ENCODE measurements at regions not wholly inside any gene's neighbourhood (a gene's known extent, or its start where the extent isn't known, plus 50 kb on each side); places are given as distances from the start of the nearest gene placed in this dataset.

- TF ChIP-seq, protein P1, sequence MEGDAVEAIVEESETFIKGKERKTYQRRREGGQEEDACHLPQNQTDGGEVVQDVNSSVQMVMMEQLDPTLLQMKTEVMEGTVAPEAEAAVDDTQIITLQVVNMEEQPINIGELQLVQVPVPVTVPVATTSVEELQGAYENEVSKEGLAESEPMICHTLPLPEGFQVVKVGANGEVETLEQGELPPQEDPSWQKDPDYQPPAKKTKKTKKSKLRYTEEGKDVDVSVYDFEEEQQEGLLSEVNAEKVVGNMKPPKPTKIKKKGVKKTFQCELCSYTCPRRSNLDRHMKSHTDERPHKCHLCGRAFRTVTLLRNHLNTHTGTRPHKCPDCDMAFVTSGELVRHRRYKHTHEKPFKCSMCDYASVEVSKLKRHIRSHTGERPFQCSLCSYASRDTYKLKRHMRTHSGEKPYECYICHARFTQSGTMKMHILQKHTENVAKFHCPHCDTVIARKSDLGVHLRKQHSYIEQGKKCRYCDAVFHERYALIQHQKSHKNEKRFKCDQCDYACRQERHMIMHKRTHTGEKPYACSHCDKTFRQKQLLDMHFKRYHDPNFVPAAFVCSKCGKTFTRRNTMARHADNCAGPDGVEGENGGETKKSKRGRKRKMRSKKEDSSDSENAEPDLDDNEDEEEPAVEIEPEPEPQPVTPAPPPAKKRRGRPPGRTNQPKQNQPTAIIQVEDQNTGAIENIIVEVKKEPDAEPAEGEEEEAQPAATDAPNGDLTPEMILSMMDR (IDR thresholded peaks at IDR 0.05; ENCODE audit: insufficient read depth, low read depth, low read length), result no peak
- no peak for TF ChIP-seq EZH2 (IDR thresholded peaks at IDR 0.05; ENCODE audit: insufficient read depth, low read length)
Measured at GRCh38 chr5:97548739-97549080, 365.7 kb upstream of the RIOK2 start.
